ENCODE measurements at regions not wholly inside any gene's neighbourhood (a gene's known extent, or its start where the extent isn't known, plus 50 kb on each side); places are given as distances from the start of the nearest gene placed in this dataset.

- TF ChIP-seq TOX (CRISPR knock-in tag; IDR thresholded peaks at IDR 0.05; ENCODE audit: borderline replicate concordance) (no peak), TCF4 (CRISPR knock-in tag; IDR thresholded peaks at IDR 0.05; ENCODE audit: borderline replicate concordance) (no peak), ZC3H10 (CRISPR knock-in tag; IDR thresholded peaks at IDR 0.05) (no peak), POU6F1 (CRISPR knock-in tag; IDR thresholded peaks at IDR 0.05; ENCODE audit: borderline replicate concordance, low read depth) (no peak), SNAI2 (CRISPR knock-in tag; IDR thresholded peaks at IDR 0.05) (no peak), TSHZ2 (CRISPR knock-in tag; IDR thresholded peaks at IDR 0.05) (no peak), ZNF8 (CRISPR knock-in tag; IDR thresholded peaks at IDR 0.05) (no peak), ZFP3 (CRISPR knock-in tag; IDR thresholded peaks at IDR 0.05) (no peak), PPARA (CRISPR knock-in tag; IDR thresholded peaks at IDR 0.05; ENCODE audit: borderline replicate concordance) (no peak), BACH2 (CRISPR knock-in tag; IDR thresholded peaks at IDR 0.05; ENCODE audit: borderline replicate concordance) (no peak), RARB (CRISPR knock-in tag; IDR thresholded peaks at IDR 0.05) (no peak), GLIS3 (CRISPR knock-in tag; IDR thresholded peaks at IDR 0.05) (no peak), OSR1 (CRISPR knock-in tag; IDR thresholded peaks at IDR 0.05) (no peak), ZNF565 (CRISPR knock-in tag; conservative IDR thresholded peaks at IDR 0.05; ENCODE audit: low read depth) (no peak), CSDC2 (CRISPR knock-in tag; IDR thresholded peaks at IDR 0.05) (no peak), ARNTL (CRISPR knock-in tag; IDR thresholded peaks at IDR 0.05; ENCODE audit: borderline replicate concordance, low read depth) (no peak), ZNF70 (CRISPR knock-in tag; IDR thresholded peaks at IDR 0.05) (no peak)
- no peak for ATAC-seq
These were observed 101.3 kb upstream of the SALL3 start for GRCh38 chr18:78878335-78878734.

- ATAC-seq = peak; percentile 81
These were observed 100.3 kb upstream of the SALL3 start for GRCh38 chr18:78879072-78879883.

GRCh38 chr18:78882585-78882984 lies 97.0 kb upstream of the SALL3 start:
- ATAC-seq = no peak
- TF ChIP-seq RARB (CRISPR knock-in tag; IDR thresholded peaks at IDR 0.05) (no peak), ZNF8 (CRISPR knock-in tag; IDR thresholded peaks at IDR 0.05) (no peak), TOX (CRISPR knock-in tag; IDR thresholded peaks at IDR 0.05; ENCODE audit: borderline replicate concordance) (no peak), PPARA (CRISPR knock-in tag; IDR thresholded peaks at IDR 0.05; ENCODE audit: borderline replicate concordance) (no peak), ARNTL (CRISPR knock-in tag; IDR thresholded peaks at IDR 0.05; ENCODE audit: borderline replicate concordance, low read depth) (no peak), POU6F1 (CRISPR knock-in tag; IDR thresholded peaks at IDR 0.05; ENCODE audit: borderline replicate concordance, low read depth) (no peak), CREB5 (CRISPR knock-in tag; IDR thresholded peaks at IDR 0.05; ENCODE audit: low read depth) (no peak)

GRCh38 chr18:78883501-78883900 lies 96.1 kb upstream of the SALL3 start:
- no peak for ATAC-seq
- no peak for TF ChIP-seq OSR1 (CRISPR knock-in tag; IDR thresholded peaks at IDR 0.05)
- no peak for TF ChIP-seq ISL1 (CRISPR knock-in tag; IDR thresholded peaks at IDR 0.05)
- no peak for TF ChIP-seq ZNF565 (CRISPR knock-in tag; conservative IDR thresholded peaks at IDR 0.05; ENCODE audit: low read depth)
- TF ChIP-seq TCF4 (CRISPR knock-in tag; IDR thresholded peaks at IDR 0.05; ENCODE audit: borderline replicate concordance) = no peak
- no peak for TF ChIP-seq PATZ1 (CRISPR knock-in tag; IDR thresholded peaks at IDR 0.05; ENCODE audit: borderline replicate concordance)
- no peak for TF ChIP-seq ZNF70 (CRISPR knock-in tag; IDR thresholded peaks at IDR 0.05)
- no peak for TF ChIP-seq CSRNP3 (CRISPR knock-in tag; IDR thresholded peaks at IDR 0.05)
- no peak for TF ChIP-seq TOX (CRISPR knock-in tag; IDR thresholded peaks at IDR 0.05; ENCODE audit: borderline replicate concordance)
- TF ChIP-seq ARNTL (CRISPR knock-in tag; IDR thresholded peaks at IDR 0.05; ENCODE audit: borderline replicate concordance, low read depth) = no peak
- no peak for TF ChIP-seq ZNF8 (CRISPR knock-in tag; IDR thresholded peaks at IDR 0.05)
- TF ChIP-seq CSDC2 (CRISPR knock-in tag; IDR thresholded peaks at IDR 0.05) = no peak
